IPS-20b (cell line): ENCODE measurements at regions not wholly inside any gene's neighbourhood (a gene's known extent, or its start where the extent isn't known, plus 50 kb on each side); places are given as distances from the start of the nearest gene placed in this dataset.

Source experiments
- H3K27ac ChIP-seq: one replicate; pipeline ENCODE4 v1.5.1; 2013; ENCODE audit warnings: low read length
- H3K27me3 ChIP-seq: 2 replicates; pipeline ENCODE4 v1.6.1; 2013; ENCODE audit warnings: mild to moderate bottlenecking, low read length, inconsistent platforms; ENCODE audit not compliant: insufficient read depth
- H3K36me3 ChIP-seq: 2 replicates; pipeline ENCODE4 v1.6.1; 2013; ENCODE audit warnings: low read depth, mild to moderate bottlenecking, inconsistent platforms, low read length, moderate library complexity; ENCODE audit not compliant: insufficient read depth
- H3K4me1 ChIP-seq: 2 replicates; pipeline ENCODE4 v1.6.1; 2013; ENCODE audit warnings: mild to moderate bottlenecking, control low read depth, inconsistent platforms, low read length, moderate library complexity; ENCODE audit not compliant: insufficient read depth
- H3K4me3 ChIP-seq: 2 replicates; pipeline ENCODE4 v1.5.1; 2013; ENCODE audit warnings: mild to moderate bottlenecking, low read length, inconsistent platforms
- H3K9ac ChIP-seq: 2 replicates; pipeline ENCODE4 v1.6.1; 2013; ENCODE audit warnings: low read depth, mild to moderate bottlenecking, inconsistent platforms, low read length, moderate library complexity
- H3K9me3 ChIP-seq: 2 replicates; pipeline ENCODE4 v1.6.1; 2013; ENCODE audit warnings: mild to moderate bottlenecking, low read depth, low read length, inconsistent platforms; ENCODE audit not compliant: insufficient read depth

- Histone ChIP-seq H3K9me3 (no peaks in the 10 kb centered on the region), H3K27ac (no peak overlapping the region), H3K4me1 (no peaks in the 10 kb centered on the region), H3K27me3 (no peaks in the 10 kb centered on the region), H3K9ac (no peak overlapping the region), H3K36me3 (no peaks in the 10 kb centered on the region), H3K4me3 (no peak overlapping the region)
Measured at GRCh38 chr6:167392631-167393316, 67.9 kb downstream of the TTLL2 start.

DNA sequence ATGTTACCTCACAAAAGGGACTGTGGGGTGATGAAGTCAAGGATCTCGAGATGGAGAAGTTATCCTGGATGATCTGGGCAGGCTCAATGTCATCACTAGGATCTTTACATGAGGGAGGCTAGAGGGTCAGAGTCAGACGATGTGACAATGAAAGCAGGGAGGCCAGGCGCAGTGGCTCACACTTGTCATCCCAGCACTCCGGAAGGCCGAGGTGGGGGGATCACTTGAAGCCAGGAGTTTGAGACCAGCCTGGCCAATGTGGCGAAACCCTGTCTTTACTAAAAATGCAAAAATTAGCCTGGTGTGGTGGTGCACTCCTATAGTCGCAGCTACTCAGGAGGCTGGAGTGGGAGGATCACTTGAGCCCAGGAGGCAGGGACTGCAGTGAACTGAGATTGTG lies 68.8 kb downstream of the TTLL2 start:
- Histone ChIP-seq H3K9ac (no peak overlapping the region), H3K4me3 (no peak overlapping the region), H3K4me1 (no peaks in the 10 kb centered on the region), H3K36me3 (no peaks in the 10 kb centered on the region), H3K27me3 (no peaks in the 10 kb centered on the region), H3K27ac (no peak overlapping the region), H3K9me3 (no peaks in the 10 kb centered on the region)

DNA sequence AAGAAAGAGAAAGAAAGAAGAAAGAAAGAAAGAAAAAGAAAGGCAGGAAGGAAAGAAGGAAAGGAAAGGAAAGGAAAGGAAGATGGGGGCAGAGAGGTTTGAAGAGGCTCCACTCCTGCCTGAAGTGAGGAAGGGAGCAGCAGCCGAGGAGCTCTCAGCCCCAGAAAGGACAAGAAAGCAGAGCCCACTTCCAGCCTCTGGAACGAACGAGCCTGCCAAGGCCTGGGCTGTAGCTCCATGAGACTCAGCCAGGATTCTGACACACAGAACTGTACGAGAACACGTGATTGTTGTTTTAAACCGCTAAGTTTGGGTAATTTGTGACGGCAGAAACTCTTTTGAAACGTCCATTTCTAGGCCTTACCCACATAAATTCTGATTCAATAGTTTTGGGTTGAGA lies 69.5 kb downstream of the TTLL2 start:
- H3K4me1 ChIP-seq = no peaks in the 10 kb centered on the region
- no peak overlapping the region for H3K9ac ChIP-seq
- no peak overlapping the region for H3K4me3 ChIP-seq
- H3K36me3 ChIP-seq = no peaks in the 10 kb centered on the region
- H3K27me3 ChIP-seq = no peaks in the 10 kb centered on the region
- H3K9me3 ChIP-seq = no peaks in the 10 kb centered on the region
- H3K27ac ChIP-seq = no peak overlapping the region

DNA sequence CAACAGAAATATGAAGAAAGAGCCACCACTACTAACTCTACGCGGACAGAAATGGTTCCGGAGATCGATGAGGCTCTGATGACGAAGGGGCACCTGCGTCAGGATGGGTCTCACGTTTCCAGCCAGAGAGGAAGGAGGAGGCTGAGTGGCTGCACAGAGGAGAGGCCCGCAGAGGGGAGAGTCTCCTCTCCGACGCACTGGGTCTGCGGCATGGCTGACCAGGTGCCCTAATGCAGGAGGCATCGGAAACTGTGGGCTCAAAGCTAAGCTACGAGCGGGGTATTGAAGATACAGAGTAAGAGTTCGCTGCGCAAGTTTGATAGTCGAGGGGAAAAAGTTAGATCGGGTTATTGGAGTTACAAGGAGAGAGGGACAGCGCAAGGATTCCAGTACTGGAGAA lies 69.9 kb downstream of the TTLL2 start:
- Histone ChIP-seq H3K4me1 (no peaks in the 10 kb centered on the region), H3K36me3 (no peaks in the 10 kb centered on the region), H3K27me3 (no peaks in the 10 kb centered on the region)

DNA sequence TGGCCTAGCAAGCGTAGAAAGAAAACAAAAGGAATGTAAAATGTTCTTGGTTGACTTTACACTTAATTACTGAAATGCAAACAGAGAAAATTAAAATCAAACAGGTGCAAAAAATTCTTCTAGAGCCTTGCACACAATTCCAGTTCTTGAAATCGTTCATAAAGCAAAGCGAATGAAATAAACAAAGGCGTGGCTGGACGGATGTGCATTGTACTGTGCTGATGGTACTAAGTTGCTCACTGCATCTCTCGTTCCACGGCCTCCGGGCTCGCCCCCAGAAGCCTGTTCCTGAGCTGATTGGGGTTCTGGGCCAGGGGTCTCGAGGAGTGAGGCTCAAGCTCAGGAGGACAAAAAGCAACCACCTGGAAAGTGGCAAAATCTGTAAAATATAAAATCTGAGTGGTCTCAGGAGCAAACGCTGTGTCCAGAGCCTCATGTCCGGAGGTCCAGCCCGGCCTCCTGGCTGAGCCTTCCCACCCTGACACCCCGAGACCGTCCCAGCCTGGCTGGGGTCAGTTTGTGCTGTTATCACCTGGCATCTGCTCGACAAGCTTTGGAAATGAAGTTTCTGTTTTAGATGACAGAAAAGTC lies 71.3 kb downstream of the TTLL2 start:
- no peaks in the 10 kb centered on the region for H3K36me3 ChIP-seq
- H3K9me3 ChIP-seq = no peaks in the 10 kb centered on the region
- no peaks in the 10 kb centered on the region for H3K4me1 ChIP-seq

More for the DNA sequence above, 69.9 kb downstream of the TTLL2 start:
- H3K9me3 ChIP-seq = no peaks in the 10 kb centered on the region
- H3K4me3 ChIP-seq = no peak overlapping the region
- no peak overlapping the region for H3K9ac ChIP-seq
- H3K27ac ChIP-seq = no peak overlapping the region

GRCh38 chr6:167396659-167397490 lies 72.0 kb downstream of the TTLL2 start:
- Histone ChIP-seq H3K9me3 (no peaks in the 10 kb centered on the region), H3K4me1 (no peaks in the 10 kb centered on the region), H3K9ac (no peak overlapping the region), H3K36me3 (no peaks in the 10 kb centered on the region), H3K4me3 (no peak overlapping the region), H3K27ac (no peak overlapping the region), H3K27me3 (no peaks in the 10 kb centered on the region)

More for the DNA sequence above, 71.3 kb downstream of the TTLL2 start:
- no peak overlapping the region for H3K27ac ChIP-seq
- H3K4me3 ChIP-seq = no peak overlapping the region
- H3K9ac ChIP-seq = no peak overlapping the region
- no peaks in the 10 kb centered on the region for H3K27me3 ChIP-seq

GRCh38 chr6:167397712-167398111 lies 72.8 kb downstream of the TTLL2 start:
- Histone ChIP-seq H3K4me1 (no peaks in the 10 kb centered on the region), H3K9me3 (no peaks in the 10 kb centered on the region), H3K27ac (no peak overlapping the region), H3K9ac (no peak overlapping the region), H3K4me3 (no peak overlapping the region), H3K27me3 (no peaks in the 10 kb centered on the region), H3K36me3 (no peaks in the 10 kb centered on the region)

- Histone ChIP-seq H3K36me3 (no peaks in the 10 kb centered on the region), H3K27me3 (no peaks in the 10 kb centered on the region), H3K4me3 (no peak overlapping the region), H3K4me1 (no peaks in the 10 kb centered on the region), H3K9ac (no peak overlapping the region), H3K27ac (no peak overlapping the region), H3K9me3 (no peaks in the 10 kb centered on the region)
Measured at GRCh38 chr6:167398214-167399050, 73.5 kb downstream of the TTLL2 start.

DNA sequence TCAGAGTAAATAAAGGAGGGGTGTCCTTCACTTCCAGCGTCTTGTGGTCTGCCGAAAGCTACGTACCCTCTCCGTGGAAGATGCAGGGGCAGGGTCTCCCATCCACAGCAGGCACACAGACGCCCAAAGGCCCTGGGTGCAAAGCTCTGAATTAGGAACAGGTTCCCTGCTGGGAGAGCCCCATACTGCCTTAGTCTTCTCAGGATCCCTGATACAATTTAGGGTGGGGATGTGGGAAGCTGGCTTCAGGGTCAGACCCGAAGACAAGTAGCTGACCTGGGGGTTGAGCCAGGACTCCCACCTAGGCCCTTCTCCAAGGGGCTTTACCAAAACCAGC lies 74.1 kb downstream of the TTLL2 start:
- no peak overlapping the region for H3K4me3 ChIP-seq
- H3K4me1 ChIP-seq = no peaks in the 10 kb centered on the region
- no peaks in the 10 kb centered on the region for H3K36me3 ChIP-seq
- H3K27me3 ChIP-seq = no peaks in the 10 kb centered on the region
- no peaks in the 10 kb centered on the region for H3K9me3 ChIP-seq
- no peak overlapping the region for H3K9ac ChIP-seq
- no peak overlapping the region for H3K27ac ChIP-seq

DNA sequence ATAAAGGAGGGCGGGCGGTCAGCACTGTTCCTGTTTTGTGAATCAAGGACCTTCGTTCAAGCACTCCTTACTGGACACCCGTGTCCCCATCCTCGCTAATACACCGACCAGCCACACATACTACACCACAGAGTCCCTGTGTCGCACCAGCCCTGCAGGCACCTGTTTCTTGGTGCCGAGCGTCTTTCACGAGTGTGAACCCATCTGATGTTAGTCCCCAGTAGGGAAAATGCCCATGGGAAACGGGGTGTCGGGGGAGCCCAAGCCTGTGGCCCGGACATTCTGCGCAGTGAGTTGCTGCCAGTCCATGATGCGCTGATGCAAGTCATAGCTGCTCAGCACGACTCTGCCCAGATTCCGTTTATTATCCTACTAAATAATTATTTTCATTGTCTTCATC lies 74.7 kb downstream of the TTLL2 start:
- no peak overlapping the region for H3K4me3 ChIP-seq
- H3K9me3 ChIP-seq = no peaks in the 10 kb centered on the region
- H3K36me3 ChIP-seq = no peaks in the 10 kb centered on the region
- H3K4me1 ChIP-seq = no peaks in the 10 kb centered on the region
- no peak overlapping the region for H3K9ac ChIP-seq
- no peaks in the 10 kb centered on the region for H3K27me3 ChIP-seq
- H3K27ac ChIP-seq = no peak overlapping the region

DNA sequence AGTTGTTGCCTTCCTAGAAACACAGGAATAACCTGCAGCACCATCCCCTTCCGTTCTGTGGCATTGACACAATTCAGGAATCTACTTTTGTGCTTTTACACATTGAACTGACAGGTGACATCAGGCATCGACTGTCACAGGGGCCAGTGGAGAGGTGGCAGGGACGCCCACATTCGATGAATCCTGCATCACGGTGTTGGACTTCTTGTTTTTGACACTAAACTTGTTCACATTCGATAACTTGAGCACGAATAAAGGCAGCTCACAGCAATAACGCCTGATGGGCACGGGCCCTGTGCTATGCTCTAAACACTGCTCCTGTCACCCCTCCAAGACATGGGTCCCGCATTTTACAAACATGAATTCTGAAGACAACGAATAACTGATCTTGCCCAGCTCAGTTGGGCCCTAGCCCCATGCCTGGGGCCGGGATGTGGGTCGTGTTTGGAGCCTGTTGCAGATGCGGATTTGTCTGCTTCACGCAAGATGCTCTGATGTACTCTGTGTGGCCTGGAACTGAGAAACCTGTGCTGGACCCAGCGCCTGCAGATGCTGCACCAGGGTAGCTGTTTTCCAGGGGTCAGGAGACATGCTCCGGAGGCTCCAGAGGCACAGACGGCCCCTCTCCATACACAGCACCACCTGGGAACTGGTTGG lies 75.7 kb downstream of the TTLL2 start:
- no peaks in the 10 kb centered on the region for H3K27me3 ChIP-seq
- H3K27ac ChIP-seq = no peak overlapping the region
- no peaks in the 10 kb centered on the region for H3K9me3 ChIP-seq
- no peak overlapping the region for H3K9ac ChIP-seq
- no peak overlapping the region for H3K4me3 ChIP-seq
- no peaks in the 10 kb centered on the region for H3K4me1 ChIP-seq
- H3K36me3 ChIP-seq = no peaks in the 10 kb centered on the region
